GM19395 (cell line): ENCODE measurements at regions not wholly inside any gene's neighbourhood (a gene's known extent, or its start where the extent isn't known, plus 50 kb on each side); places are given as distances from the start of the nearest gene placed in this dataset.

ENCODE experiments used
- ATAC-seq: cut with Tn5 transposase; IDR thresholded peaks from one replicate; pipeline ENCODE4 v1.9.1; 2021; ENCODE audit warnings: mild to moderate bottlenecking, moderate library complexity; ENCODE audit not compliant: unreplicated experiment

DNA sequence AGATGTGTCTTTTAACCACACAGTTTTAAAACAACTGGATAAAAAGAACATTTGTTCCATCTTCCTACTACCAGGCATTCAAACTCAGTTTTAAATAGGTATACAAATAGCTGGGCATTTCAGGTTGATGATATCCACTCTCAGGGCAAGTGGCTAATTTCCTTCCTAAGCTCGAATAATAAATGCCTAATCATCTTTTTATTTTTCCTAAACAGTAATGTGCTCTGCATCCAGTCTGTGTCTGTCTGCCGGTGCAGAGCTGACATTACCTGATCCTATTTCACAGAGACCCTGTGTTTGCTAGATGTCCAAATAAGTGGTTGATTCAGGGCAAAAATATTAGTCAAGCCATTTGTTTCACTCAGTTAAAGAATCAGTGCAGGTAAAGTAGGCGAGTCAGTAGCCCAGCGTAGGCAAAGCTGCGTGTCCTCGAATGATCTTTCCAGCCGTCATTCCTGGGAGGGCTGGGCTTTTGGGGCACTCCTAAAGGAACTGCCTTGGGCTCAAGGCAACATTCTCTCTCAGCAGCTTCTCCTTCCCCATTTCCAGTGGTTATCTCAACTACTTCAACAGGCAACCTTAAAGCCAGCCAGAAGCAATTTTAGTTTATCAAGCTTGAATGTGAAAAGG, 74.2 kb upstream of the BMP2 start:
- no peak for ATAC-seq

DNA sequence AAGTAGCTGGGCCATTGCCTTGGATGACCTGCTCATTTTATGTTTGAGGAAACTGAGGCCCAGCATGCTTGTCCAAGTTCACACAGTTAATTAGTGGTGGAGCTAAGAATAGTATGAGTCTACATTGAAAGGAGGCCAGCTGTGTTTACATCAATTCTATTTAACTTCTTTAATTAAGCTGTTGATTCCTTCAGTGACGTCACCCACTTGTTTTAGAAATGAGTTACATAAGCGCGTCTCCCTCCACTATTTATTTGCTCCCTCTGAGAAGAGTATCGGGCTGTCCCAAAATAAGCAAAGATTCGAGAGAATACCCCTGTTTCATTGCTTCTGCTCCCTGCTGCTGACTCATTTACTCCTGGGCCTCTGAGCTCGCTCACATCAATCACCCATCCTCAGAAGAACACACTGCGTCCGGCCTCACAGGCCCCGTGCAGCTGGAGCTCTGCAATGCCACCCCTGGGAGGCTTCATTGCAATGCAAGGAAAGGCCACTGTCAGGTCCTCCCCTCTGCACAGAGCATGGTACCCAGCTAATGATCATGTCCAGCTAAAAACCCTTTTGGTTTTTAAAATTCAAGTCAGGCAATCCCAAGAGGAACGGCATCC, 74.8 kb upstream of the BMP2 start:
- ATAC-seq: no peak

DNA sequence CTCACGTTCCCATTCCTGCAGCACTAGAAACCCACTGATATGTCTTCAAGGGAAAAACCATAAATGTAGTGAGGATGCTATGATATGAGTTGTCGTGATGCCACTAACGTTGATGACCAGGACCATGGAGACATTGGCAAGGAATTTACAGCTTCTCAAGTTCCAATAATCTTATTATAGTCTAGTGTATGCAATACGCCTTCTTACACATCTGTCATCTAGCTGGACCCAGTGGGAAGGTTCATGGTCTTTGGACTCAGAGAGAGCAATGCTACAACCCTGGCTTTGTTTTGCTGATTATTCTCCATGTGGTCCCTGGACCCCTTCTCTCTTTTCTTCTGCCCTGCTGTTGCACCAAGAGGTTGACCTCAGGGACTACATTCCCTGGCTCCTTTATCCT, 76.0 kb upstream of the BMP2 start:
- ATAC-seq: no peak

DNA sequence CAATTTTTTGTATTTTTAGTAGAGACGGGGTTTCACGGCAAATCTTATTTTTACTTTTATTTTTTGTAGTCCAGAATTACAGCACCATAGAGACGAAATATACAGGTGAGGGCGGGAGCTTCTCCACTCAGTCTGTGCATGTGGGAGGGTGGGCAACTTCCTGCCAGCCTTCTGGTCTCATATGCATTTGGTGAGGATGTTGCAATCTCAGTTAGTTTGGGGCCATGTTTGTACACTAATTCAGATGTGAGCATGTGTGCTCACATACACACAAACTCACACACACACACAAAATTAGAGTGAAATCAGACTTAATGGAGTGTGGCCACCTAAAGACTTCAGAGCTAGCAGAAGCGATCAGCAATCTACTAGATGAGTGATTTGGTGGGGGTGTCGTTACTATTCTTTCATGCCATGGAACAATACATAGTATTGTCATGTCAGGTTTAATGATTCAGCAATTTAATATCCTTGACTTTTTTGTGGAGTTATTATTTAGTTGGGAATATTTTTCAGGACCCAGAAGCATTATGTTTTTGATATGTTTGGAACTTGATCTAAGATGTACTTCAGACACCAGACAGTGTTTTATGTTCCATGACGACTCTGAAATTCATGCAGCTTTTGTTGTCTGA, 78.0 kb upstream of the BMP2 start:
- ATAC-seq: no peak

DNA sequence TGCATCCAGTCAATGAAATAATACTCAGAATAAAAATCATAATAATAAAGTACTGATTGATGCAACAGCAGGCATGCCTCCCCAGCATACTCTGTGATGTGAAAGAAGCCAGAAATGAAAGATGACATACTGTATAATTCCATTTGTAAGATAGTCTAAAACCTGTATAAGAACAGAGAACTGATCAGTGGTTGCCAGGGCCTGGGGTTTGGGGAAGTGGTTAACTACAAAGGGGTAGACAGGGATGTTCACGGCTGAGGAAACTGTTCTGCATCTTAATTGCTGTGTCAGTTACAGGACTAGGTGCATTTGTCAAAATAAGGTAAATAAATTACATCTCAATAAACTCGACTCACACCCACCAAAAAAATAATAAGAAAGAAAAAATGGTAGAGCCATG, 81.3 kb upstream of the BMP2 start:
- no peak for ATAC-seq

DNA sequence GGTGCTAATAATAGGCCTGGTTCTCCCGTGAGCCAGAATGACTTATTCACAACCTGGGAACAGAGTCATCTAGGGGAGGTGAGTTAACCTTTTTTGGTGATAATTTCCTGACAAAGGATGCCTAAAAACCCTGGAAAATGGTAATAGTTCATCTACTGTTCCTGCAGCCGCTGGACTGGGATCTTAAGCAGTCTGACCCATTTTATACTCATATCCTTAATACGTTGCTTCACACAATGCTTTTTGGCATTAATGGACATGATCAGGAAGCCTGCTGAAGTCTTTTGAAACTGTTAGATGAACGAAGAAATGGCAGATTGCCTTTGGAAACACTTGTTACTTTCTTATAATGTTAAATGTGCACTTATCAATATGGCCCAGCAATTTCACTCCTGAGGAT, 81.9 kb upstream of the BMP2 start:
- ATAC-seq: no peak

DNA sequence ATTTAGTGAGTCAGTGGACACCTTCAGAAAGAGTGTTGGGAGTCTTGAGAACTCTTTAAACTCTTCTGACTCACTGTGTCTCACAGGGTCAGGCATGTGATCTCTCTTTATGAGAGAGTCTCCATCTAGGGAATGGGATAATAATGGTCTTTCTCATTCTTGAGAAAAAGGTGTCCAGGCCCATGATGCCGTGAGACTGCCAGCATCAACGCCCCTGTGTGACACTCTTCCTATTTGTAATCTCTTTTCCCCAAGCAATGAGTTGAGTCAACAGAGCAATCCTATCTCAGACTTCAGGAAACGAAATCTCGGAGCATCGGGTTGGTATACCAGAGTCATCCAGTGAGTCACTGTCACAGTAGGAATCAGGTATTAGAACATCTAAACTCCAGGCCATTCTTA, 82.3 kb upstream of the BMP2 start:
- ATAC-seq: no peak

GRCh38 chr20:6683021-6683977, 84.2 kb upstream of the BMP2 start:
- no peak for ATAC-seq

GRCh38 chr20:6680854-6681253, 86.6 kb upstream of the BMP2 start:
- ATAC-seq: no peak

DNA sequence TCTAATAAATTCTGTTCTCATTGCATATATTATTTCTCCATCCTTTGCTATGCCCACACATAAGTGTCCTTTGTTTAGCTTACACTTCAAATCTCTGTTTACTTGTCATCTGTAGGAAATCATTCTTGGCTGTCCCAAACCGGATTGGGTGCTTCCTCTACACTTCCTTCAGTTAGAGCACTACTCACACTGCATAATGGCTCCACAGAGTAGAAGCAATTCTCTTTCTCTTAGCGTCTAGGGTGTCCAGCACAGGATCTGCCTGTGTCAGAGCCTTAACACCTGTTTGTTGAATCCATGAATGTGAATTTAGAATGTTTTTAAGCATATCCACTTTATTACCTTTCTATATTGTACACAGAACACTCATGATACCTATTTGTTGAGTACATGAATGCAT, 87.0 kb upstream of the BMP2 start:
- no peak for ATAC-seq

- ATAC-seq: no peak
Observed at GRCh38 chr20:6679086-6679485, 88.4 kb upstream of the BMP2 start.

- ATAC-seq: no peak
Observed at GRCh38 chr20:6678101-6678500, 89.4 kb upstream of the BMP2 start.

DNA sequence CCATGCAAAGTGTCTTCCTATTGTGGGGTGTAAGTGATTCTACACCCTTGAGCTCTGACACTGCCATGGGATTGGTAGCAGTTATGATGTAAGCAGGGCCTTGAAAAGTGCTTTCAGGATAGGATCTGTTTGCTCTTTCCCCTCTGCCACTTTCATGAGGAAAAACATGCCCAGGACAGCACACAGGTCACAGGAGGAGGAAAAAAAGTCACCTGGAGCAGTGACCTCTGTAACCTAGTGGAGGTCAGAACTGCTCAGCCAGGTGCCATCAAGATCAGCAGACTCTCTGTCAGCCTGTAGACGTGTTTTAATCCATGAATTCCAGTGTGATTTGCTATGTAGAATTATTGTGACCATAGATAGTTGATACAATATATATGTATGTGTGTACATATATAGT, 92.7 kb upstream of the BMP2 start:
- no peak for ATAC-seq

GRCh38 chr20:6673071-6673470, 94.4 kb upstream of the BMP2 start:
- no peak for ATAC-seq

GRCh38 chr20:6671829-6672228, 95.7 kb upstream of the BMP2 start:
- no peak for ATAC-seq

GRCh38 chr20:6668546-6668945, 98.9 kb upstream of the BMP2 start:
- ATAC-seq: no peak

DNA sequence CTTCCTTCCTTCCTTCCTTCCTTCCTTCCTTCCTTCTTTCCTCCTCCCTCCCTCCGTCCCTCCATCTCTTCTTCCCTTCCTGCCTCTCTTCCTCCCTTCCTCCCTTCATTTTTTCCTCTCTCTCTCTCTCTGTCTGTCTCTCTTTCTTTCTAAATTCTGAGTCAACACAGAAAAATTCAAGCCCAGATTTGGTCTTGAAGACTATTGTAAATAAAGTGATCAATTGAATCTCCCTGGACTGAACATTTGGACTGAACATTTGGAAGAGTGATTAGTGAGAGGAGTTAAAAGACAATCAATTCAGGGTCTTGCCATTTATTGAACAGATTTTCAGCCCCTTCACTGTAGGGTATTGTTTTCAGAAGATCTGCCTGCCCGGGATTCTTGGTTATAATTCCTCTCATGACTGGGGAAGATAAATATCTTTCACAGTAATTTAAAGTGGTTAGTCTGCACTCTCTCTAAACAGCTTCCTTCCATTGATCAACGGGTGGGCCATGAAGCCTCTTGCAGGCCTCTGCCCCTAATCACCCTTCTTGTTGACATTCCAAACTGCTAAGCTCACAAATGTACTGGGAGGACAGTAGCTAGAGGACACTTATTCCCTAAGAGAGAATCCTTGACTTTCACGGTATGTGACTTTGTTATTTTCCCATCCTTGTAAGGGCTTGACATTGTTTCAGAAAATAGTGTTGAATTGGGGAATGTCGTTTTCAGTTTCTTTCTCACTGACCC, 101.7 kb upstream of the BMP2 start:
- ATAC-seq: no peak

GRCh38 chr20:6665161-6665560, 102.3 kb upstream of the BMP2 start:
- ATAC-seq: no peak

- ATAC-seq: no peak
Observed at GRCh38 chr20:6664574-6664973, 102.9 kb upstream of the BMP2 start.

DNA sequence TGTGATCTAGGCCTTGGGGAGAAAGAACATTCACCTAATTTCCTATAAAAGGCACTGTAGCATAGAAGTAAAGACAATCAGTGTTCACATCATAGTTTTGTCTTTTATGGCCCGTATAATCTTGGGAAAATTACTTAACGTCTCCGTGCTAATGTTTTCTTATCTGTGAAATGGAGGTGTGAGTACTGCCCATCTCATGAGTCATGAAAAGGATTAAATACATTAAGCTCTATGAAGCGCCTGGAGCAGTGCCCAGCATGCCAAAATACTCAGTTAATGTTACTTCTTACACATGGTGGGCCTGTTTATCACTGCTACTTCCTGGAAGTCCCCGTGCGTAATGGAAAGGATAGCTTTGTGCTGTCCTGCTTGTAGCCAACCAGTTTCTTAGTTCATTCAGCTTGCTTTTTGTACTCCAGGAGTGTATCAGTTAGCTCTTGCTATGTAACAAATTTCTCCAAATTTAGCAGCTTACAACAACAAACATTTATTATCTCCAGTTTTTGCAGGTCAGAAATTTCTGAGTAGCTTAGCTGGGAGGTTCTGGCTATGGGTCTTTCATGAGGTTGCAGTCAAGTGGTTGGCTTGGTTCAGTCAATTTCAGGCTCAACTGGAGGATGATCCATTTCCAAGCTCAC, 103.6 kb upstream of the BMP2 start:
- ATAC-seq: no peak
